HFFc6 (cell line): ENCODE measurements at regions not wholly inside any gene's neighbourhood (a gene's known extent, or its start where the extent isn't known, plus 50 kb on each side); places are given as distances from the start of the nearest gene placed in this dataset.

Source experiments
- DNase-seq: peaks from one replicate; pipeline ENCODE4 v3.0.0-alpha.2; 2018
- H3K27ac Mint-ChIP-seq: 2 replicates; pipeline ENCODE4 v1.8.0; 2020; ENCODE audit warnings: mild to moderate bottlenecking, mixed read lengths
- H3K27me3 Mint-ChIP-seq: 2 replicates; pipeline ENCODE4 v1.8.0; 2021; ENCODE audit warnings: mild to moderate bottlenecking, moderate library complexity, mixed read lengths; ENCODE audit not compliant: insufficient read depth
- H3K36me3 Mint-ChIP-seq: 2 replicates; pipeline ENCODE4 v1.8.0; 2021; ENCODE audit warnings: low read depth, mixed read lengths
- H3K4me1 Mint-ChIP-seq: 2 replicates; pipeline ENCODE4 v1.8.0; 2020; ENCODE audit warnings: low read depth, mixed read lengths
- H3K4me3 Mint-ChIP-seq: 2 replicates; pipeline ENCODE4 v1.8.0; 2020; ENCODE audit warnings: mild to moderate bottlenecking, moderate library complexity, mixed read lengths
- H3K9me3 Mint-ChIP-seq: 2 replicates; pipeline ENCODE4 v1.8.0; 2020; ENCODE audit warnings: mild to moderate bottlenecking, mixed read lengths
- TF ChIP-seq, protein P1 (sequence below): fragments of 200-600 bp; sonication (generic); IDR thresholded peaks from 2 replicates; pipeline ENCODE4 v1.5.0; 2021; ENCODE audit warnings: antibody characterized with exemption, mild to moderate bottlenecking

DNA sequence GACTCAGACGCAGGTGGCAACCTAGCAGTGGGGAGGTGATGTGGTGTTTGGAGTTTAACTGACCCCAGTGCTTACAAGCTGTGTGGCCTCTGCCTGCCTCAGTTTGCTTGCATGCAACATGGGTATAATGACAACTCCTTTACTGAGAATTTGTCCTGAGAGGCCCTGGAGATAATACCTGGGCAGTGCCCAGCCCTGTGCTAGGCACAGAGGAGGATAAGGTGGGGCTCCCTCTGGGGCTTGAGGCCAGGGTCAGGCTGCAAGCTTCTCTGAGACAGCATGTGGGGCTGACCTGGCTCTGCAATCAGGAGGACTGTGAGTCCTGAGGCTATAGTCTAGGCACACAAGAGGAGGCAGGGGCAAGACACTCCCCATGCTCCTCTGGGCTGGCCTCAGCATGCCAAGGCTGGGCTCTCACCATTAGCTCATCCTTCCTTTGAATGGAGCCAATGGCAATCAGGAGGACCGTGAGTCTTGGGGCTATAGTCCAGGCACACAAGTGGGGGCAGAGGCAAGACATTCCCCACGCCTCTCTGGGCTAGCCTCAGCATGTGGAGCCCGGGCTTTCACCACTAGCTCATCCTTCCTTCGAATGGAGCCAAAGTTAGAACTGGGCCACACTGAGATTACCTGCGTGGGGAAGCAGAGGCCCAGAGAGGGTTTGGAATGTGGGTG is 147.9 kb downstream of the RPS24 start:
- Mint-ChIP-seq H3K27ac (no peak overlapping the region), H3K4me3 (no peak overlapping the region), H3K4me1 (peaks cover 6% of the 10 kb centered on the region; the same call in 1 of the 2 replicates), H3K27me3 (peaks cover 18% of the 10 kb centered on the region), H3K9me3 (no peaks in the 10 kb centered on the region), H3K36me3 (no peaks in the 10 kb centered on the region)
- no peak for DNase-seq
- TF ChIP-seq, protein P1, sequence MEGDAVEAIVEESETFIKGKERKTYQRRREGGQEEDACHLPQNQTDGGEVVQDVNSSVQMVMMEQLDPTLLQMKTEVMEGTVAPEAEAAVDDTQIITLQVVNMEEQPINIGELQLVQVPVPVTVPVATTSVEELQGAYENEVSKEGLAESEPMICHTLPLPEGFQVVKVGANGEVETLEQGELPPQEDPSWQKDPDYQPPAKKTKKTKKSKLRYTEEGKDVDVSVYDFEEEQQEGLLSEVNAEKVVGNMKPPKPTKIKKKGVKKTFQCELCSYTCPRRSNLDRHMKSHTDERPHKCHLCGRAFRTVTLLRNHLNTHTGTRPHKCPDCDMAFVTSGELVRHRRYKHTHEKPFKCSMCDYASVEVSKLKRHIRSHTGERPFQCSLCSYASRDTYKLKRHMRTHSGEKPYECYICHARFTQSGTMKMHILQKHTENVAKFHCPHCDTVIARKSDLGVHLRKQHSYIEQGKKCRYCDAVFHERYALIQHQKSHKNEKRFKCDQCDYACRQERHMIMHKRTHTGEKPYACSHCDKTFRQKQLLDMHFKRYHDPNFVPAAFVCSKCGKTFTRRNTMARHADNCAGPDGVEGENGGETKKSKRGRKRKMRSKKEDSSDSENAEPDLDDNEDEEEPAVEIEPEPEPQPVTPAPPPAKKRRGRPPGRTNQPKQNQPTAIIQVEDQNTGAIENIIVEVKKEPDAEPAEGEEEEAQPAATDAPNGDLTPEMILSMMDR, result no peak

DNA sequence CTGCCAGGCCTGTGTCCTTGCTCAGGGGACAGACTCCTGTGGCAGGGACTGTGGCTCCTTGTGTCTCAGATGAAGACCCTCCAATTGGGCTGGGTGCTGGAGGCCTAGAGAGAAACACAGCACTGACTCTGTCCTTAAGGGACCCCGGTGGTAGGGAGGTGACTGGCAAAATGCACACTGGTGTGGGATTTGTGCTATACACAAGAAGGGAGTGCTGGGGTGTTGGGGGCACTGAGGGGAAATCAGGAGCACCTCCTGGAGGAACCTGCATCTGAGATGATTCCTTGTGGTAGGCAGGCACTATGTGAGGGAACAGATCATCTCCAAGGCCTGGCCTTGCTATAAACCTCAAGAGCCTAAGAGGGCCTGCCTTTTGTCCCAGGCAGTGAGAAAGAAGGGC is 149.2 kb downstream of the RPS24 start:
- Mint-ChIP-seq H3K4me3 (no peak overlapping the region), H3K9me3 (no peaks in the 10 kb centered on the region), H3K4me1 (peaks cover 13% of the 10 kb centered on the region; the same call in 1 of the 2 replicates), H3K27me3 (peaks cover 15% of the 10 kb centered on the region), H3K36me3 (no peaks in the 10 kb centered on the region), H3K27ac (no peak overlapping the region)
- no peak for DNase-seq
- TF ChIP-seq, protein P1, result no peak

DNA sequence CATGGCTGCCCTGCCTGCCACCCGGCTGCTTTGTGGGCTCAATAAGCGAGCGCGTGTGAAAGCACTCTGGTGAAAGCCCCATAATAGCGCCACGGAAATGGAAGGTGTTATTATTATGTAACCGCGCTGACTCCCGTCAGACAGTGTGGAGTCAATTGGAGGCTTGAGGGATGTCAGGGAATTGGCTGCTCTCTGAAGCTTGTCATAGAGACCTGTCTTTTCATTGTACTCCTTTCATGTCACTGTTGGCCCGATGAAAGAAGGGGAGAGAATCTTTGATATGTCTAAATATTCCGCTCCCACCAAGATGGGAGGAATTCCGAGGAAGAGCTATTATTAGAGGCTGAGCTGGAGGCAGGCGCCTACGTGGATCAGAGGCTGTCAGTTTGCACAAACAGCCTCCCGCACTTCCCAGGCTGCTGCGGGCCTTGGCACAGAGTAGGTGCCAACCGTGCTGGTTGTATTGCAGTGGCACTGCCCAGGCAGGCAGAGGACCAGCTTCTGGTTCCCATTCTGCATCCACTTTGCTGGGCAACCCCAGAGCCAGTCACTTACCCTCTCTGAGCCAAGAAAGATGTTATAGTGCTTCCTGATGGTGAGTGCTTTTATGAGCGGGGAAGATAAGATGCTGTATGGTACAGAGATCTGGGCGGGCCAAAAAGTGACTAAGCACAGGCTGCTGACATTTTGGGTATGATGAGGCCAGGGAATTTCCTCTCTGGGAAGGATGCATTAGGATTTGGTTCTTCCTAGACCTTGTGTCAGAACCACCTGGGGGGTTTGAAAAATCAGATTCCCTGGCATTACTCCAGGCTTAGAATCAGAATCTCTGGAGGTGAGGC is 151.4 kb downstream of the RPS24 start:
- Mint-ChIP-seq H3K9me3 (no peaks in the 10 kb centered on the region), H3K4me3 (no peak overlapping the region), H3K27me3 (peaks cover 4% of the 10 kb centered on the region), H3K27ac (no peak overlapping the region), H3K4me1 (peaks cover 13% of the 10 kb centered on the region; the same call in 1 of the 2 replicates), H3K36me3 (no peaks in the 10 kb centered on the region)
- TF ChIP-seq, protein P1, result no peak
- no peak for DNase-seq

DNA sequence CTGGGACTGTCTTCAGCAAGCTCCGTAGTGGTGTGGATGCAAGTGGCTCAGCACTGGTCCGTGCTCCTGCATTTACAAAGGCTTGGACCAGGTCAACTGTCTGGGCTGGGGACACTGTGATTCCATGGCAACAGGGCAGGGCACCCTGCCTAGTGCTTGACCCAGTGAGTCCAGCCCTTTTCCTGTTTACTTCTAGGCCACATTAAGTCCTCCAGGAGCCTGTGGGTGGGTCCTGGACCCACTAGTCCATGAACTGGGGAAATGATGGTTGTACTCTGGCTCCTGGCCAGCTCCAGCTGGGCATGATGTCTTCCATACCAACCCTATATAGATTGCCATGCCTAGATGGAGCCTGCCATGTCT is 152.0 kb downstream of the RPS24 start:
- TF ChIP-seq, protein P1, result no peak
- Mint-ChIP-seq H3K27me3 (peaks cover 4% of the 10 kb centered on the region), H3K27ac (no peak overlapping the region), H3K36me3 (no peaks in the 10 kb centered on the region), H3K9me3 (no peaks in the 10 kb centered on the region), H3K4me1 (peaks cover 13% of the 10 kb centered on the region; the same call in 1 of the 2 replicates), H3K4me3 (no peak overlapping the region)
- no peak for DNase-seq

DNA sequence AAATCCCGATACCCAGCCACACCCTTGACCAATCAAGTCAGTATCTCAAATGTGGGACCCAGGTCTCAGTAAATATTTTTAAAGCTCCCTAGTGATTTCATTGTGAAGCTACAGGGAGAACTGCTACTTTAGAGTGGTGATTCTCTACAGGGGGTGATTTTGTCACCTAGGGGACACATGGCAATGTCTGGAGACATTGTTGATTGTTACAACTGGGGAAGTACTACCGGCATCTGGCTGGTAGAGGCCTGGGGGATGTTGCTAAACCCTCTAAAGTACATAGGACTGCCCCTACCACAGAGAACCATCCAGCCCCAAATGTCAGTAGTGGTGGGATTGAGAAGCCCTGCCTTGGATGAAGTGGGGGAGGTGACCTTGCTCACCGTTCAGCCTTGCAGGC is 152.9 kb downstream of the RPS24 start:
- no peak for DNase-seq
- H3K4me3 Mint-ChIP-seq, result no peak overlapping the region
- TF ChIP-seq, protein P1, result no peak

More for the DNA sequence above, 152.9 kb downstream of the RPS24 start:
- Mint-ChIP-seq H3K27ac (no peak overlapping the region), H3K9me3 (no peaks in the 10 kb centered on the region), H3K4me1 (peaks cover 13% of the 10 kb centered on the region; the same call in 1 of the 2 replicates), H3K36me3 (no peaks in the 10 kb centered on the region), H3K27me3 (peaks cover 2% of the 10 kb centered on the region)
